WTC11 (cell line): ENCODE measurements at regions not wholly inside any gene's neighbourhood (a gene's known extent, or its start where the extent isn't known, plus 50 kb on each side); places are given as distances from the start of the nearest gene placed in this dataset.

Source experiments
- ATAC-seq: fragments of 200-7000 bp; cut with Tn5 transposase; 2 replicates; pipeline ENCODE4 v1.10.0; 2021; ENCODE audit warnings: mild to moderate bottlenecking, moderate library complexity
- CTCF ChIA-PET: fragments of 300-600 bp; sonication (Branson Sonifier 250); formaldehyde crosslinking; loops from one replicate; lab custom pipeline; 2021; ENCODE audit warnings: antibody characterized with exemption; lab: Charles Lee
- POLR2A ChIA-PET: fragments of 350-600 bp; sonication (Branson Sonifier 250); formaldehyde crosslinking; loops from one replicate; lab custom pipeline; 2021; ENCODE audit warnings: antibody characterized with exemption; lab: Charles Lee
- DNase-seq: peaks from one replicate; pipeline ENCODE4 v3.0.0; 2021; ENCODE audit warnings: low spot score
- H3K27ac Mint-ChIP-seq: 2 replicates; pipeline ENCODE4 v1.8.0; 2021; ENCODE audit warnings: mixed read lengths
- H3K27me3 Mint-ChIP-seq: 2 replicates; pipeline ENCODE4 v1.8.0; 2021; ENCODE audit warnings: low read depth, mild to moderate bottlenecking, moderate library complexity, mixed read lengths
- H3K36me3 Mint-ChIP-seq: 2 replicates; pipeline ENCODE4 v1.8.0; 2021; ENCODE audit warnings: mixed read lengths
- H3K4me1 Mint-ChIP-seq: 2 replicates; pipeline ENCODE4 v1.8.0; 2022; ENCODE audit warnings: mixed read lengths
- H3K4me3 Mint-ChIP-seq: 2 replicates; pipeline ENCODE4 v1.8.0; 2021; ENCODE audit warnings: mild to moderate bottlenecking, moderate library complexity, mixed read lengths
- H3K9me3 Mint-ChIP-seq: 2 replicates; pipeline ENCODE4 v1.8.0; 2021; ENCODE audit warnings: mixed read lengths
- ATF1 ChIP-seq: sonication (generic); formaldehyde crosslinking; IDR thresholded peaks from 2 replicates; pipeline ENCODE4 v1.8.1; 2023; ENCODE audit warnings: mild to moderate bottlenecking, moderate library complexity, missing genetic modification reagents
- ATF2 ChIP-seq: sonication (generic); formaldehyde crosslinking; IDR thresholded peaks from 2 replicates; pipeline ENCODE4 v1.8.1; 2022; ENCODE audit warnings: low read depth, missing genetic modification reagents, borderline replicate concordance
- E2F1 ChIP-seq: sonication (generic); formaldehyde crosslinking; IDR thresholded peaks from 2 replicates; pipeline ENCODE4 v1.8.0; 2022; ENCODE audit warnings: mild to moderate bottlenecking, missing genetic modification reagents
- ELF4 ChIP-seq: sonication (generic); formaldehyde crosslinking; IDR thresholded peaks from 2 replicates; pipeline ENCODE4 v1.8.1; 2022; ENCODE audit warnings: low read depth, mild to moderate bottlenecking, moderate library complexity, missing genetic modification reagents
- FOXK1 ChIP-seq: sonication (generic); formaldehyde crosslinking; IDR thresholded peaks from 2 replicates; pipeline ENCODE4 v1.8.0; 2022; ENCODE audit warnings: mild to moderate bottlenecking, moderate library complexity, missing genetic modification reagents
- GABPB1 ChIP-seq: sonication (generic); formaldehyde crosslinking; IDR thresholded peaks from 2 replicates; pipeline ENCODE4 v1.8.1; 2023; ENCODE audit warnings: mild to moderate bottlenecking, missing genetic modification reagents
- HMGXB4 ChIP-seq: sonication (generic); formaldehyde crosslinking; IDR thresholded peaks from 2 replicates; pipeline ENCODE4 v1.8.1; 2023; ENCODE audit warnings: mild to moderate bottlenecking, moderate library complexity, missing genetic modification reagents
- JAZF1 ChIP-seq: fragments of 250-450 bp; sonication (Bioruptor Pico); IDR thresholded peaks from 2 replicates; pipeline ENCODE4 v1.9.0; 2021; ENCODE audit warnings: moderate library complexity, mild to moderate bottlenecking, inconsistent platforms
- RORB ChIP-seq: fragments of 250-450 bp; sonication (Bioruptor Pico); IDR thresholded peaks from 2 replicates; pipeline ENCODE4 v1.9.0; 2021; ENCODE audit warnings: mild to moderate bottlenecking
- SMAD4 ChIP-seq: sonication (generic); formaldehyde crosslinking; IDR thresholded peaks from 2 replicates; pipeline ENCODE4 v1.8.0; 2022; ENCODE audit warnings: mild to moderate bottlenecking, missing genetic modification reagents
- SOX15 ChIP-seq: fragments of 250-450 bp; sonication (Bioruptor Pico); IDR thresholded peaks from 2 replicates; pipeline ENCODE4 v1.9.0; 2021; ENCODE audit warnings: mild to moderate bottlenecking
- SP1 ChIP-seq: sonication (generic); formaldehyde crosslinking; conservative IDR thresholded peaks from 2 replicates; pipeline ENCODE4 v1.8.1; 2022; ENCODE audit warnings: missing genetic modification reagents
- TCF7 ChIP-seq: sonication (generic); formaldehyde crosslinking; IDR thresholded peaks from 2 replicates; pipeline ENCODE4 v1.8.0; 2022; ENCODE audit warnings: mild to moderate bottlenecking, low read depth, missing genetic modification reagents, moderate library complexity
- ZBTB21 ChIP-seq: sonication (generic); formaldehyde crosslinking; IDR thresholded peaks from 2 replicates; pipeline ENCODE4 v1.8.1; 2023; ENCODE audit warnings: mild to moderate bottlenecking, missing genetic modification reagents, borderline replicate concordance
- TF ChIP-seq, protein P1 (sequence below): fragments of 200-600 bp; IDR thresholded peaks from 2 replicates; pipeline ENCODE4 v1.8.0; 2022; ENCODE audit warnings: antibody characterized with exemption

DNA sequence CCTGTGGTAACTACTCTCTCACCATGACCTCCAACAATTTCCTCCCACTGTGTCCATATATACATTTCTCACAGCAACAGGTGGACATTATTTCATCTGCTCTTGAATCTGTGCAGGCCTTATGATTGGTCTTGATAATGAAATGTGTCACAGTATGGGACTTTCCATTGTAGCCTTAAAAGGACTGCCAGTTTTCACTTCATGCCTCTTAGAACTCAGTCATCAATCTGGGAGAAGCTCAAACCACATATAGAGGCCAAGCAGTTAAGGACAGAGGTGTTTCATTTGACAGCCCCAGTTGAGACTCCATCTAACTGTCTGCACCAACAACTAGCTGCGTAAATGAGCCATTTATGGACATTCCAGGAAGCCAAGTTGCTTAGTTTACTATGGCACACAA is 1534.8 kb downstream of the ARAP2 start:
- ChIA-PET CTCF (no interaction called here), POLR2A (no interaction called here)
- peaks cover 63% of the 10 kb centered on the region for H3K9me3 Mint-ChIP-seq
- no peaks in the 10 kb centered on the region for H3K4me1 Mint-ChIP-seq
- no peaks in the 10 kb centered on the region for H3K27me3 Mint-ChIP-seq
- ATAC-seq = no peak
- TF ChIP-seq, protein P1, sequence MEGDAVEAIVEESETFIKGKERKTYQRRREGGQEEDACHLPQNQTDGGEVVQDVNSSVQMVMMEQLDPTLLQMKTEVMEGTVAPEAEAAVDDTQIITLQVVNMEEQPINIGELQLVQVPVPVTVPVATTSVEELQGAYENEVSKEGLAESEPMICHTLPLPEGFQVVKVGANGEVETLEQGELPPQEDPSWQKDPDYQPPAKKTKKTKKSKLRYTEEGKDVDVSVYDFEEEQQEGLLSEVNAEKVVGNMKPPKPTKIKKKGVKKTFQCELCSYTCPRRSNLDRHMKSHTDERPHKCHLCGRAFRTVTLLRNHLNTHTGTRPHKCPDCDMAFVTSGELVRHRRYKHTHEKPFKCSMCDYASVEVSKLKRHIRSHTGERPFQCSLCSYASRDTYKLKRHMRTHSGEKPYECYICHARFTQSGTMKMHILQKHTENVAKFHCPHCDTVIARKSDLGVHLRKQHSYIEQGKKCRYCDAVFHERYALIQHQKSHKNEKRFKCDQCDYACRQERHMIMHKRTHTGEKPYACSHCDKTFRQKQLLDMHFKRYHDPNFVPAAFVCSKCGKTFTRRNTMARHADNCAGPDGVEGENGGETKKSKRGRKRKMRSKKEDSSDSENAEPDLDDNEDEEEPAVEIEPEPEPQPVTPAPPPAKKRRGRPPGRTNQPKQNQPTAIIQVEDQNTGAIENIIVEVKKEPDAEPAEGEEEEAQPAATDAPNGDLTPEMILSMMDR = no peak
- TF ChIP-seq RORB (CRISPR knock-in tag) = no peak
- TF ChIP-seq FOXK1 (CRISPR knock-in tag) = no peak
- TF ChIP-seq E2F1 = no peak
- no peak for TF ChIP-seq SMAD4 (CRISPR knock-in tag)
- no peak for TF ChIP-seq SP1 (CRISPR knock-in tag)
- no peak for TF ChIP-seq ATF1
- TF ChIP-seq JAZF1 (CRISPR knock-in tag) = no peak
- no peak for TF ChIP-seq GABPB1
- no peak for TF ChIP-seq TCF7
- TF ChIP-seq ZBTB21 (CRISPR knock-in tag) = no peak
- peaks cover 39% of the 10 kb centered on the region for H3K36me3 Mint-ChIP-seq
- no peak overlapping the region for H3K4me3 Mint-ChIP-seq
- DNase-seq = no peak
- H3K27ac Mint-ChIP-seq = no peak overlapping the region

- ATAC-seq (no peak), DNase-seq (no peak)
- Mint-ChIP-seq H3K9me3 (no peaks in the 10 kb centered on the region), H3K36me3 (no peaks in the 10 kb centered on the region), H3K4me3 (no peak overlapping the region), H3K27me3 (no peaks in the 10 kb centered on the region), H3K27ac (no peak overlapping the region), H3K4me1 (peaks cover 7% of the 10 kb centered on the region)
- no peak for TF ChIP-seq ELF4 (CRISPR knock-in tag)
- no peak for TF ChIP-seq HMGXB4 (CRISPR knock-in tag)
- ChIA-PET CTCF (no interaction called here), POLR2A (no interaction called here)
Measured at GRCh38 chr4:34718576-34719245, 1525.6 kb downstream of the ARAP2 start.

- Mint-ChIP-seq H3K36me3 (no peaks in the 10 kb centered on the region), H3K4me3 (no peak overlapping the region), H3K9me3 (no peaks in the 10 kb centered on the region), H3K27me3 (no peaks in the 10 kb centered on the region)
- ATAC-seq = no peak
- POLR2A ChIA-PET = interaction anchor here (0.5 kb wide), 1 partner anchor 18 kb away, joined by 4 read pairs; no protein-coding TSS in a partner anchor
- no peak for TF ChIP-seq SP1 (CRISPR knock-in tag)
- no peak for TF ChIP-seq SOX15 (CRISPR knock-in tag)
- no peak for TF ChIP-seq ATF2 (CRISPR knock-in tag)
- TF ChIP-seq, protein P1 = peak; percentile 32; the same call in 1 of the 2 replicates
- TF ChIP-seq, all 79 proteins: peak for 1
- CTCF ChIA-PET = interaction anchor here (1.0 kb wide), 1 partner anchor 12 kb away, joined by 3 read pairs; no protein-coding TSS in a partner anchor
- peaks cover 7% of the 10 kb centered on the region for H3K4me1 Mint-ChIP-seq
- DNase-seq = no peak
- H3K27ac Mint-ChIP-seq = no peak overlapping the region
Measured at GRCh38 chr4:34720571-34720970, 1523.7 kb downstream of the ARAP2 start.
